ENCODE measurements at regions not wholly inside any gene's neighbourhood (a gene's known extent, or its start where the extent isn't known, plus 50 kb on each side); places are given as distances from the start of the nearest gene placed in this dataset.

GRCh38 chr15:98322581-98322980, 325.8 kb upstream of the IGF1R start:
- no peak for TF ChIP-seq CTCF (IDR thresholded peaks at IDR 0.05)
- no peak for TF ChIP-seq POLR2A (IDR thresholded peaks at IDR 0.05)
